ENCODE measurements at regions not wholly inside any gene's neighbourhood (a gene's known extent, or its start where the extent isn't known, plus 50 kb on each side); places are given as distances from the start of the nearest gene placed in this dataset.
"Not testable (repeated sequence)": the region's sequence is repeated elsewhere in the genome, so short reads cannot be mapped to it uniquely, and the experiment has no call there.

- BruUV-seq (replicated peaks); H4K20me1 ChIP-seq (ENCODE audit: insufficient read depth, low read length); H3K18ac ChIP-seq (ENCODE audit: low read depth, low read length); intact Hi-C loops (cut with micrococcal nuclease); POLR2A ChIA-PET (ENCODE audit: unreplicated experiment); CTCF ChIA-PET; H3K4me1 ChIP-seq (ENCODE audit: control insufficient read depth, insufficient read depth, low read length); H3K9me3 ChIP-seq (ENCODE audit: control insufficient read depth, insufficient read depth, low read length); H2BK120ac ChIP-seq (ENCODE audit: low read depth, low read length); H2AK9ac ChIP-seq (replicated peaks; ENCODE audit: low read depth, low read length, poor library complexity); H2BK15ac ChIP-seq (ENCODE audit: low read depth, low read length); H4K91ac ChIP-seq (ENCODE audit: insufficient read depth, low read depth, low read length); ATAC-seq (ENCODE audit: low read depth); H3K4me2 ChIP-seq (ENCODE audit: low read depth, low read length); H3K36me3 ChIP-seq (ENCODE audit: control insufficient read depth, insufficient read depth, low read length); H3K9ac ChIP-seq (ENCODE audit: low read depth, low read length); H2BK5ac ChIP-seq (ENCODE audit: low read depth, low read length, poor library complexity, severe bottlenecking); H2BK20ac ChIP-seq (ENCODE audit: low read depth, low read length); H2AK5ac ChIP-seq (ENCODE audit: low read depth, low read length); in situ Hi-C loops (cut with MboI; ENCODE audit: low sequenced_read_pairs); DNase-seq; H3K79me1 ChIP-seq (ENCODE audit: low read depth in 1 of 2, low read length in 2 of 2); H3K4ac ChIP-seq (ENCODE audit: low read depth, low read length); dilution Hi-C loops (cut with HindIII; ENCODE audit: low sequenced_read_pairs, unreplicated experiment); H2AFZ ChIP-seq (replicated peaks; ENCODE audit: low read length, poor library complexity); H3K27me3 ChIP-seq (ENCODE audit: control insufficient read depth, insufficient read depth, low read length); H3K14ac ChIP-seq (replicated peaks; ENCODE audit: low read depth, low read length); H3K4me3 ChIP-seq (ENCODE audit: insufficient read depth, low read depth, low read length); H3K56ac ChIP-seq (ENCODE audit: extremely low read depth, insufficient read depth, low read length); H4K8ac ChIP-seq (ENCODE audit: low read depth in 2 of 2, low read length in 2 of 2); H3K23ac ChIP-seq (ENCODE audit: low read depth, low read length); H3K9me1 ChIP-seq (ENCODE audit: insufficient read depth, low read length); H3K27ac ChIP-seq (ENCODE audit: insufficient read depth, low read length); H4K5ac ChIP-seq (ENCODE audit: low read depth, low read length): not testable (repeated sequence)
- no CpG with 5 or more reads among the region's 5 CpGs for WGBS, 2 experiments (ENCODE audit: extremely low coverage in 2 of 2, insufficient read length in 1 of 2)
Measured at GRCh38 chr2:91764581-91765002, 3073.1 kb downstream of the RPIA start.

GRCh38 chr2:91765018-91765754, 3073.7 kb downstream of the RPIA start:
- H3K4me3 ChIP-seq (ENCODE audit: insufficient read depth, low read depth, low read length); H4K91ac ChIP-seq (ENCODE audit: insufficient read depth, low read depth, low read length); H3K4ac ChIP-seq (ENCODE audit: low read depth, low read length); H3K9me1 ChIP-seq (ENCODE audit: insufficient read depth, low read length); H3K14ac ChIP-seq (replicated peaks; ENCODE audit: low read depth, low read length); H3K9ac ChIP-seq (ENCODE audit: low read depth, low read length); H2AK9ac ChIP-seq (replicated peaks; ENCODE audit: low read depth, low read length, poor library complexity); H2AFZ ChIP-seq (replicated peaks; ENCODE audit: low read length, poor library complexity); BruUV-seq (replicated peaks); H3K4me1 ChIP-seq (ENCODE audit: control insufficient read depth, insufficient read depth, low read length); H2BK120ac ChIP-seq (ENCODE audit: low read depth, low read length); H3K56ac ChIP-seq (ENCODE audit: extremely low read depth, insufficient read depth, low read length); H3K79me1 ChIP-seq (ENCODE audit: low read depth in 1 of 2, low read length in 2 of 2); H2BK20ac ChIP-seq (ENCODE audit: low read depth, low read length); in situ Hi-C loops (cut with MboI; ENCODE audit: low sequenced_read_pairs); H2BK15ac ChIP-seq (ENCODE audit: low read depth, low read length); H2AK5ac ChIP-seq (ENCODE audit: low read depth, low read length); dilution Hi-C loops (cut with HindIII; ENCODE audit: low sequenced_read_pairs, unreplicated experiment); H3K27me3 ChIP-seq (ENCODE audit: control insufficient read depth, insufficient read depth, low read length); intact Hi-C loops (cut with micrococcal nuclease); H2BK5ac ChIP-seq (ENCODE audit: low read depth, low read length, poor library complexity, severe bottlenecking); H3K27ac ChIP-seq (ENCODE audit: insufficient read depth, low read length); POLR2A ChIA-PET (ENCODE audit: unreplicated experiment); H3K18ac ChIP-seq (ENCODE audit: low read depth, low read length); ATAC-seq (ENCODE audit: low read depth); DNase-seq; H3K9me3 ChIP-seq (ENCODE audit: control insufficient read depth, insufficient read depth, low read length); CTCF ChIA-PET; H4K20me1 ChIP-seq (ENCODE audit: insufficient read depth, low read length); H4K5ac ChIP-seq (ENCODE audit: low read depth, low read length); H4K8ac ChIP-seq (ENCODE audit: low read depth in 2 of 2, low read length in 2 of 2); H3K23ac ChIP-seq (ENCODE audit: low read depth, low read length); H3K36me3 ChIP-seq (ENCODE audit: control insufficient read depth, insufficient read depth, low read length); H3K4me2 ChIP-seq (ENCODE audit: low read depth, low read length): not testable (repeated sequence)
- WGBS, 2 experiments (ENCODE audit: extremely low coverage in 2 of 2, insufficient read length in 1 of 2) = no CpG with 5 or more reads among the region's 7 CpGs

Data from IMR-90 (cell line).